NCI-H526 treated with DMSO at 0.1 percent for 48 hours (cell line): ENCODE measurements at regions not wholly inside any gene's neighbourhood (a gene's known extent, or its start where the extent isn't known, plus 50 kb on each side); places are given as distances from the start of the nearest gene placed in this dataset.

Source experiments
- DNase-seq: peaks from one replicate; lab custom pipeline; 2025; lab: John Stamatoyannopoulos, UW

GRCh38 chr4:123266221-123266620 is 130.4 kb upstream of the SPRY1 start:
- DNase-seq: no peak

- DNase-seq: no peak
Measured at GRCh38 chr4:123278755-123279154, 117.8 kb upstream of the SPRY1 start.

- DNase-seq: no peak
Measured at GRCh38 chr4:123283371-123283895, 113.2 kb upstream of the SPRY1 start.

GRCh38 chr4:123284168-123284567 is 112.4 kb upstream of the SPRY1 start:
- no peak for DNase-seq

- DNase-seq: no peak
Measured at GRCh38 chr4:123286903-123287466, 109.6 kb upstream of the SPRY1 start.

GRCh38 chr4:123288309-123289025 is 108.1 kb upstream of the SPRY1 start:
- no peak for DNase-seq

- no peak for DNase-seq
Measured at GRCh38 chr4:123291329-123291728, 105.3 kb upstream of the SPRY1 start.

- no peak for DNase-seq
Measured at GRCh38 chr4:123297836-123298235, 98.8 kb upstream of the SPRY1 start.

GRCh38 chr4:123298261-123298660 is 98.3 kb upstream of the SPRY1 start:
- DNase-seq: no peak

GRCh38 chr4:123298801-123299200 is 97.8 kb upstream of the SPRY1 start:
- DNase-seq: no peak

- DNase-seq: no peak
Measured at GRCh38 chr4:123299212-123299691, 97.3 kb upstream of the SPRY1 start.

- DNase-seq: no peak
Measured at GRCh38 chr4:123300222-123301039, 96.2 kb upstream of the SPRY1 start.

GRCh38 chr4:123301923-123302322 is 94.7 kb upstream of the SPRY1 start:
- DNase-seq: no peak

- no peak for DNase-seq
Measured at GRCh38 chr4:123304151-123304964, 92.2 kb upstream of the SPRY1 start.

- no peak for DNase-seq
Measured at GRCh38 chr4:123305736-123306135, 90.9 kb upstream of the SPRY1 start.

GRCh38 chr4:123306769-123307168 is 89.8 kb upstream of the SPRY1 start:
- no peak for DNase-seq

- no peak for DNase-seq
Measured at GRCh38 chr4:123308667-123309066, 87.9 kb upstream of the SPRY1 start.

- DNase-seq: no peak
Measured at GRCh38 chr4:123312116-123312515, 84.5 kb upstream of the SPRY1 start.

- no peak for DNase-seq
Measured at GRCh38 chr4:123312951-123313592, 83.5 kb upstream of the SPRY1 start.

- DNase-seq: no peak
Measured at GRCh38 chr4:123315617-123316016, 81.0 kb upstream of the SPRY1 start.

GRCh38 chr4:123317211-123317610 is 79.4 kb upstream of the SPRY1 start:
- no peak for DNase-seq
